ENCODE measurements at regions not wholly inside any gene's neighbourhood (a gene's known extent, or its start where the extent isn't known, plus 50 kb on each side); places are given as distances from the start of the nearest gene placed in this dataset.

DNA sequence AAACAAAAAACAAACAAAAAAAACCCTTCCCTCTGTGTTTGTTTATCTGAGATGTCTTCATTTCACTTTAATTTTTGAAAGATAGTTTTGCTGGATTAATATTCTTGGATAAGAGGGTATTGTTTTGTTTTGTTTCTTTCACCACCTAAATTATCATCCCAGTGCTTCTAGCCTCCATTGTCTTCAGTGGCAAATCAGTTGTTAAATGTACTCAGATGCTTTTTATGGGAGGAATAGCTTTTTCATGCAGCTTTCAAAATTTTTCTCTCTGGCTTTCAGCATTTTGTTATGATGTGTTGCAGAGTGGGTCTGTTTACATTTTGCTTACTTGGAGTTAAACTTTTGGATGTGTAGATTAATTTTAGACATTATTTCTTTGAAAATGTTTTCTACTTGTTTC lies 203.5 kb upstream of the DCC start:
- FAIRE-seq (no peak), DNase-seq (ENCODE audit: low read depth in 1 of 2, low spot score in 2 of 2) (no peak)
- Histone ChIP-seq H2BK12ac (ENCODE audit: low read depth, low read length) (no peak overlapping the region), H2BK20ac (ENCODE audit: low read length) (no peak overlapping the region), H2BK120ac (replicated peaks; ENCODE audit: low read depth, low read length) (no peak overlapping the region), H2BK5ac (ENCODE audit: low read depth, low read length) (no peak overlapping the region), H3K27me3 (replicated peaks in 1 of 4; ENCODE audit: control insufficient read depth in 3 of 4, extremely low read depth in 1 of 4, insufficient read depth in 3 of 4, low read length in 3 of 4) (no peaks in the 10 kb centered on the region), H4K8ac (ENCODE audit: extremely low read depth, insufficient read depth, low read length) (no peak overlapping the region), H3K9ac (replicated peaks in 1 of 4; ENCODE audit: extremely low read depth in 1 of 4, low read depth in 3 of 4, low read length in 3 of 4) (no peak overlapping the region), H3K14ac (ENCODE audit: insufficient read length) (no peak overlapping the region), H4K20me1 (replicated peaks in 1 of 2; ENCODE audit: control insufficient read depth in 1 of 2, insufficient read depth in 2 of 2, low read length in 2 of 2) (no peaks in the 10 kb centered on the region), H2BK15ac (ENCODE audit: low read length) (no peak overlapping the region), H3K79me2 (ENCODE audit: control insufficient read depth in 1 of 2, insufficient read depth in 2 of 2, low read length in 2 of 2) (no peaks in the 10 kb centered on the region), H4K5ac (ENCODE audit: insufficient read length, low read depth, low read length) (no peak overlapping the region), H3K56ac (replicated peaks; ENCODE audit: insufficient read length, low read depth, low read length) (no peak overlapping the region), H3K9me3 (ENCODE audit: insufficient read depth in 2 of 2, low read depth in 1 of 2, low read length in 1 of 2) (no peaks in the 10 kb centered on the region; a peak in 1 of 4 replicates), H3K23ac (ENCODE audit: insufficient read length) (no peak overlapping the region), H3K18ac (ENCODE audit: extremely low read depth, low read length) (no peak overlapping the region), H3K23me2 (ENCODE audit: low read depth, low read length) (no peaks in the 10 kb centered on the region), H3K4me3 (ENCODE audit: extremely low read depth in 1 of 4, insufficient read depth in 2 of 4, low read depth in 3 of 4, low read length in 4 of 4) (no peak overlapping the region), H3K4me1 (replicated peaks in 1 of 4; ENCODE audit: control insufficient read depth in 3 of 4, insufficient read depth in 4 of 4, low read length in 3 of 4) (no peaks in the 10 kb centered on the region), H3K4me2 (ENCODE audit: insufficient read depth in 1 of 2, low read depth in 2 of 2, low read length in 2 of 2) (no peak overlapping the region), H3K79me1 (ENCODE audit: low read depth, low read length) (no peaks in the 10 kb centered on the region), H2AFZ (ENCODE audit: low read length) (no peak overlapping the region), H3K36me3 (ENCODE audit: control insufficient read depth in 2 of 4, insufficient read depth in 4 of 4, low read length in 3 of 4) (no peaks in the 10 kb centered on the region), H3K4ac (replicated peaks; ENCODE audit: insufficient read length, low read depth, low read length) (no peak overlapping the region), H4K91ac (replicated peaks; ENCODE audit: insufficient read length, low read length) (no peak overlapping the region), H3K27ac (ENCODE audit: low read depth, low read length) (no peak overlapping the region), H2AK5ac (ENCODE audit: low read depth, low read length) (no peak overlapping the region)
- CTCF ChIA-PET (ENCODE audit: partially characterized antibody): no interaction called here
- TF ChIP-seq PHF8 (conservative IDR thresholded peaks at IDR 0.05; ENCODE audit: low read depth, low read length): no peak
- no peak for TF ChIP-seq RBBP5 (IDR thresholded peaks at IDR 0.05; ENCODE audit: borderline replicate concordance, low read depth, low read length)
- no peak for TF ChIP-seq GTF2F1 (IDR thresholded peaks at IDR 0.05; ENCODE audit: borderline replicate concordance, low read depth, low read length)
- TF ChIP-seq TBP (IDR thresholded peaks at IDR 0.05; ENCODE audit: low read depth, low read length): no peak
- no peak for TF ChIP-seq HDAC2 (IDR thresholded peaks at IDR 0.05; ENCODE audit: borderline replicate concordance in 1 of 2, low read depth in 2 of 2, low read length in 2 of 2)
- no peak for TF ChIP-seq KDM1A (IDR thresholded peaks at IDR 0.05; ENCODE audit: borderline replicate concordance, low read length)
- POLR2A ChIA-PET (ENCODE audit: partially characterized antibody): no interaction called here
